Kidney (tissue), 13 donors: ENCODE measurements at regions not wholly inside any gene's neighbourhood (a gene's known extent, or its start where the extent isn't known, plus 50 kb on each side); places are given as distances from the start of the nearest gene placed in this dataset.

Experiments
- DNase-seq, 5 donors: peaks; one replicate each; pipeline ENCODE4 v3.0.0-alpha.2; 2013 to 2020
- FAIRE-seq: peaks from 2 replicates; lab custom pipeline; 2012; peaks lifted over from hg19 to GRCh38; lab: Jason Lieb, UNC
- H3K27ac ChIP-seq, 2 donors: one replicate each; pipeline ENCODE4 v1.7.0; 2013; ENCODE audit warnings: low read depth in 2 of 2, low read length in 2 of 2, inconsistent platforms in 1 of 2
- H3K27me3 ChIP-seq: one replicate; pipeline ENCODE4 v1.7.1; 2013; ENCODE audit warnings: low read length, inconsistent platforms; ENCODE audit not compliant: control insufficient read depth, insufficient read depth
- H3K36me3 ChIP-seq, 3 donors: one replicate each; pipeline versions ENCODE4 v1.7.0 to v1.7.1; 2013; ENCODE audit warnings: low read length in 3 of 3, control low read depth in 1 of 3, inconsistent platforms in 1 of 3; ENCODE audit not compliant: insufficient read depth in 3 of 3, control insufficient read depth in 2 of 3
- H3K4me1 ChIP-seq, 3 donors: one replicate each; pipeline versions ENCODE4 v1.7.0 to v1.7.1; 2013; ENCODE audit warnings: low read length in 3 of 3, inconsistent platforms in 1 of 3, low read depth in 1 of 3; ENCODE audit not compliant: control insufficient read depth in 2 of 3, insufficient read depth in 2 of 3
- H3K4me3 ChIP-seq, 3 donors: one replicate each; pipeline versions ENCODE4 v1.7.0 to v1.8.1; 2013; ENCODE audit warnings: low read length in 3 of 3, control low read depth in 1 of 3, inconsistent platforms in 1 of 3
- H3K9ac ChIP-seq, 3 donors: one replicate each; pipeline versions ENCODE4 v1.7.0 to v1.7.1; 2013; ENCODE audit warnings: low read length in 3 of 3, control low read depth in 1 of 3, inconsistent platforms in 1 of 3
- H3K9me3 ChIP-seq, 3 donors: one replicate each; pipeline versions ENCODE4 v1.7.0 to v1.7.1; 2013; ENCODE audit warnings: low read length in 3 of 3, control low read depth in 1 of 3, inconsistent platforms in 1 of 3; ENCODE audit not compliant: control insufficient read depth in 2 of 3, insufficient read depth in 1 of 3
- CTCF ChIP-seq: IDR thresholded peaks from 3 replicates; pipeline ENCODE4 v1.5.1; 2012; ENCODE audit warnings: mild to moderate bottlenecking, moderate library complexity, borderline replicate concordance; ENCODE audit not compliant: insufficient read depth; ENCODE audit errors: extremely low read depth
- intact Hi-C: fragments of 100-400 bp; cut with DNase I; formaldehyde crosslinking; loops from one replicate; pipeline ENCODE4 v1.11.1; 2022
- donor health status: control.
- donor health status: control.
- donor health status: control.
- donor health status: control.
- donor health status: control.
- donor health status: DM: yes; HTN: yes; CAD: no.
- donor health status: Normal renal cell carcinoma (clear cell type).

GRCh38 chr3:145272684-145273083 is 888.3 kb downstream of the PLOD2 start:
- Histone ChIP-seq H3K4me3 (no peak overlapping the region), H3K9me3 (no peaks in the 10 kb centered on the region), H3K4me1 (no peaks in the 10 kb centered on the region), H3K9ac (no peak overlapping the region), H3K36me3 (no peaks in the 10 kb centered on the region), H3K27me3 (no peaks in the 10 kb centered on the region), H3K27ac (no peak overlapping the region)
- no peak for TF ChIP-seq CTCF
- intact Hi-C loops, result no loop called here
- FAIRE-seq (no peak), DNase-seq (peak in 2 of 5 donors; percentile 35 to 88)

GRCh38 chr3:145282505-145282904 is 878.5 kb downstream of the PLOD2 start:
- Histone ChIP-seq H3K36me3 (no peaks in the 10 kb centered on the region), H3K27ac (no peak overlapping the region), H3K4me3 (no peak overlapping the region), H3K9ac (no peak overlapping the region), H3K9me3 (no peaks in the 10 kb centered on the region), H3K27me3 (no peaks in the 10 kb centered on the region), H3K4me1 (no peaks in the 10 kb centered on the region)
- DNase-seq (no peak), FAIRE-seq (no peak)
- intact Hi-C loops, result no loop called here
- no peak for TF ChIP-seq CTCF

- H3K27ac ChIP-seq, result no peak overlapping the region
- intact Hi-C loops, result no loop called here
- no peak overlapping the region for H3K9ac ChIP-seq
- no peak for TF ChIP-seq CTCF
- H3K27me3 ChIP-seq, result no peaks in the 10 kb centered on the region
- H3K4me3 ChIP-seq, result no peak overlapping the region
- no peak for FAIRE-seq
- no peaks in the 10 kb centered on the region for H3K4me1 ChIP-seq
- DNase-seq, result no peak
- H3K9me3 ChIP-seq, result no peaks in the 10 kb centered on the region
- H3K36me3 ChIP-seq, result no peaks in the 10 kb centered on the region
These were observed 874.0 kb downstream of the PLOD2 start for GRCh38 chr3:145286937-145287336.

GRCh38 chr3:145290010-145290409 is 871.0 kb downstream of the PLOD2 start:
- TF ChIP-seq CTCF, result no peak
- no peaks in the 10 kb centered on the region for H3K36me3 ChIP-seq
- no peaks in the 10 kb centered on the region for H3K9me3 ChIP-seq
- DNase-seq (no peak), FAIRE-seq (no peak)
- no peaks in the 10 kb centered on the region for H3K27me3 ChIP-seq
- no peak overlapping the region for H3K27ac ChIP-seq
- no peak overlapping the region for H3K9ac ChIP-seq
- H3K4me3 ChIP-seq, result no peak overlapping the region
- intact Hi-C loops, result no loop called here
- no peaks in the 10 kb centered on the region for H3K4me1 ChIP-seq
